HG02798 (cell line): ENCODE measurements at regions not wholly inside any gene's neighbourhood (a gene's known extent, or its start where the extent isn't known, plus 50 kb on each side); places are given as distances from the start of the nearest gene placed in this dataset.
"Not testable (repeated sequence)": the region's sequence is repeated elsewhere in the genome, so short reads cannot be mapped to it uniquely, and the experiment has no call there.

ENCODE experiments used
- ATAC-seq: cut with Tn5 transposase; IDR thresholded peaks from one replicate; pipeline ENCODE4 v1.9.1; 2021; ENCODE audit warnings: mild to moderate bottlenecking; ENCODE audit not compliant: unreplicated experiment, poor library complexity

GRCh38 chr10:76815505-76815904 is 822.1 kb downstream of the KCNMA1 start:
- not testable (repeated sequence) for ATAC-seq

GRCh38 chr10:76811430-76811829 is 826.2 kb downstream of the KCNMA1 start:
- ATAC-seq: no peak

- ATAC-seq: no peak
These were observed 849.2 kb downstream of the KCNMA1 start for GRCh38 chr10:76788452-76788811.

GRCh38 chr10:76787746-76788451 is 849.7 kb downstream of the KCNMA1 start:
- ATAC-seq: no peak

GRCh38 chr10:76786504-76787072 is 851.0 kb downstream of the KCNMA1 start:
- ATAC-seq: no peak

- ATAC-seq: no peak
These were observed 853.5 kb downstream of the KCNMA1 start for GRCh38 chr10:76784076-76784475.

GRCh38 chr10:76779796-76780301 is 857.8 kb downstream of the KCNMA1 start:
- no peak for ATAC-seq

GRCh38 chr10:76778914-76779795 is 858.5 kb downstream of the KCNMA1 start:
- ATAC-seq: no peak

- no peak for ATAC-seq
These were observed 862.5 kb downstream of the KCNMA1 start for GRCh38 chr10:76774987-76775603.

GRCh38 chr10:76769582-76769981 is 868.0 kb downstream of the KCNMA1 start:
- ATAC-seq: no peak

GRCh38 chr10:76769161-76769560 is 868.4 kb downstream of the KCNMA1 start:
- no peak for ATAC-seq

- ATAC-seq: no peak
These were observed 870.9 kb downstream of the KCNMA1 start for GRCh38 chr10:76766682-76767081.

GRCh38 chr10:76764921-76765320 is 872.7 kb downstream of the KCNMA1 start:
- not testable (repeated sequence) for ATAC-seq

GRCh38 chr10:76764177-76764576 is 873.4 kb downstream of the KCNMA1 start:
- no peak for ATAC-seq

- ATAC-seq: no peak
These were observed 874.2 kb downstream of the KCNMA1 start for GRCh38 chr10:76763376-76763775.

- no peak for ATAC-seq
These were observed 877.9 kb downstream of the KCNMA1 start for GRCh38 chr10:76759681-76760080.

- no peak for ATAC-seq
These were observed 894.4 kb downstream of the KCNMA1 start for GRCh38 chr10:76743169-76743568.

- no peak for ATAC-seq
These were observed 897.1 kb downstream of the KCNMA1 start for GRCh38 chr10:76740514-76740913.

GRCh38 chr10:76738991-76739390 is 898.6 kb downstream of the KCNMA1 start:
- ATAC-seq: no peak

- ATAC-seq: no peak
These were observed 900.6 kb downstream of the KCNMA1 start for GRCh38 chr10:76736815-76737618.
